ENCODE measurements at regions not wholly inside any gene's neighbourhood (a gene's known extent, or its start where the extent isn't known, plus 50 kb on each side); places are given as distances from the start of the nearest gene placed in this dataset.

DNA sequence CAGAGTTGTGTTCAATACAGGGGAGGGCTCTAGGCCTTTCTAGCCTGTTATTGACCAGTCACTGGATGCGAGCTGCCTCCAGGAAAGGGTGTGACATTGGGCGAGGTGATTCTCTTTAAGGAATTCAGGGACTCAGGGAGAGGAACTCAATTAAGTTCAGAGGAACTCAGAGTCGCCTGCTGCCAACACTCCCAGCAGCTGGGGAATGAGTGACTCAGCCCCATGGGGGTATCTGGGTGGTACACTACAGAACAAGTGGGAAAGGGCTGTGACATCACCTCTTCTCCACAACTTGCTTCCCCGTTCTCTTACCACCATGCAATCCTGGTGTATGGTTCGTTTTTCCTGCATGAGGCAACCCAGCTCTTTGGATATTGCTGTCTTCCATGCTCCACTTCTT lies 50.4 kb upstream of the CYRIA start:
- TF ChIP-seq, protein P1, sequence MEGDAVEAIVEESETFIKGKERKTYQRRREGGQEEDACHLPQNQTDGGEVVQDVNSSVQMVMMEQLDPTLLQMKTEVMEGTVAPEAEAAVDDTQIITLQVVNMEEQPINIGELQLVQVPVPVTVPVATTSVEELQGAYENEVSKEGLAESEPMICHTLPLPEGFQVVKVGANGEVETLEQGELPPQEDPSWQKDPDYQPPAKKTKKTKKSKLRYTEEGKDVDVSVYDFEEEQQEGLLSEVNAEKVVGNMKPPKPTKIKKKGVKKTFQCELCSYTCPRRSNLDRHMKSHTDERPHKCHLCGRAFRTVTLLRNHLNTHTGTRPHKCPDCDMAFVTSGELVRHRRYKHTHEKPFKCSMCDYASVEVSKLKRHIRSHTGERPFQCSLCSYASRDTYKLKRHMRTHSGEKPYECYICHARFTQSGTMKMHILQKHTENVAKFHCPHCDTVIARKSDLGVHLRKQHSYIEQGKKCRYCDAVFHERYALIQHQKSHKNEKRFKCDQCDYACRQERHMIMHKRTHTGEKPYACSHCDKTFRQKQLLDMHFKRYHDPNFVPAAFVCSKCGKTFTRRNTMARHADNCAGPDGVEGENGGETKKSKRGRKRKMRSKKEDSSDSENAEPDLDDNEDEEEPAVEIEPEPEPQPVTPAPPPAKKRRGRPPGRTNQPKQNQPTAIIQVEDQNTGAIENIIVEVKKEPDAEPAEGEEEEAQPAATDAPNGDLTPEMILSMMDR (IDR thresholded peaks at IDR 0.05; ENCODE audit: insufficient read depth, low read depth, low read length): no peak
- no peak for TF ChIP-seq EZH2 (IDR thresholded peaks at IDR 0.05; ENCODE audit: insufficient read depth, low read length)
